ENCODE measurements at regions not wholly inside any gene's neighbourhood (a gene's known extent, or its start where the extent isn't known, plus 50 kb on each side); places are given as distances from the start of the nearest gene placed in this dataset.
"Not testable (repeated sequence)": the region's sequence is repeated elsewhere in the genome, so short reads cannot be mapped to it uniquely, and the experiment has no call there.

DNA sequence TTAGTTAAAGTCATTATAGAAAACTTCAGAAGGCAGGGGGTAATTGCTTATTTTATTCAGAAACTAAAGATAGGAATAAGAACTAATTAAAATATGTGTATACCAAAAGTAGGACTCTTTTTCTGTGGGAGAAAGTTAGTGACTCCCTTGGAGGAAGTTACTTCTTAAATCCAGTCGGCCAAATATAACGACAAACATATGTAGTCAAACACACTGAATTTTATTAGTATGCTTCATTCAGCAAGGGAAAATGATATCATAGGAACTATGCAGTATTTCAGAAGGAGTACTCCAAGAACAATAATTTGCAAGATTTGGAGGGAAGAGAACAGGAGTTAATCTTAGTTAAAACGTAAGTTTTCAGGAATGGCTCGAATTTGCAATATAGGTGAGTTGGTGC, 432.6 kb downstream of the CYLC2 start:
- DNase-seq = no peak

- no peak for DNase-seq
Observed at GRCh38 chr9:103430469-103430868, 435.3 kb downstream of the CYLC2 start.

DNA sequence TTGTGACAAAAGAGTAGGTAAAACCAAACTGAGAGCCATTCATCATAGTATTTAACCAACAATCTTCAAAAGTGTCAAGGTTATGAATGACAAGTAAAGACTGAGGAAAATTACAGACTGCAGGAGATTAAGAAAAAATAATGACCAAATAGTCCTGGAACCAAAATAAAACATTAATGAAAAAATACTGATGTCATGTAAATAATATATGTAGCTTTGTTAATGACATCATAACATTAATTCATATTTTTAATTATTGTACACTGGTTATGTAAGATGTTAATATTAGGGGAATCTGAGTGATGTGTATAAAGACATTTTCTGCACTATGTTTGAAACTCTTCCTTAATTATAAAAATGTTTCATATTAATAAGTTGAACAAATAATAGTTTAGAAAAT, 436.7 kb downstream of the CYLC2 start:
- DNase-seq = no peak

GRCh38 chr9:103444176-103444575, 449.0 kb downstream of the CYLC2 start:
- no peak for DNase-seq

DNA sequence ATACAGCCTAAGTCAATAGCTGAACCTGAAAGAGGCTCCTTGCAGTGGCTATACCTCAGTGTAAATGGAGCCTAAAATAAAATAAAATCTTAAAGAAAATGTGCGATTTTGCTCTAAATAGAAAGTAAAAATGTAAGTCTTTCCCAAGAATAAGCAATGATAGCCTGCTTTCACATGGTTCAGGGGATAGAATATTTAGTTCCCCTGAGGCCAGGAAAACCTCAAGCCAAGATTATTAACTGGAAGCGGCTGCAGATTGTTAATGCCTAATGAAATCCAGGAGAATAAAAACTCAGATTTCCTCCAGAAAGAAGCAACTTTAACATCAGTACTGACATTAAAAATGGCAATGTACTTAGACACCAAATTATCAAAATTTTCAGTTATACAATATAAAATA, 463.7 kb downstream of the CYLC2 start:
- no peak for DNase-seq

DNA sequence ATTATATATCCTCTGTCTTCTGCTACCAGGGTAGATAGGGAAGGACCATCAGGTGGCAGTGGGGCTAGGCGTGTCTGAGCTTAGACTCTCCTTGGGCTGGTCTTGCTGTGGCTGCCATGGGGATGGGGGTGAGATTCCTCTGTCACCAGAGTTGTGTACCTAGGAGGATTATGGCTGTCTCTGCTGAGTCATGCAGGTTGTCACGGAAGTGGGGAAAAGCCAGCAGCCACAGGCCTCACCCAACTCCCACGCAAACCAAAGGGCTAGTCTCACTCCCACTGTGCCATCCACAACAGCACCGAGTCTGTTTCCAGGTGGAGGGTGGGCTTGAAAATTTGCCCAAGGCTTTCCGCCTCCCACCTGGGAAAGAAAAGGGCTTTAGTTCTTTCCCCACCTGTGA, 476.1 kb downstream of the CYLC2 start:
- DNase-seq = no peak

DNA sequence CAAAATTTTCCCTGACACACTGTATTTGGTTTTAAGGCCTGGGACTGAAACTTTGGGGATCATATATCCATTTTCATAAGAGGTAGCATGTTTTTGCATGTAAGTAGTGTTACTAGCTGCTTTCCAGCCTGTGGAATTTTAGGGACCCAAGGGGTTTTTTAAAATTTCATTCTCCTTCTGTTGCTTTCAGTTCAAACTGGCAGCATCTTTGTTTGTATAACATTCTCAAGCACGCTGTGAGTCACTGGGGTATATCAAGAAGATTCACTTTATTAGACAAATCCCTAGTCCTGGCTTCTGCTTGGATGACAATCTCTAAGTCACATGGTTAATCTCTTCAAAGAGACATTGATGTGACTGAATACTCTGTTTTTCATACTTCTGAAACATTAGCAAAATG, 479.0 kb downstream of the CYLC2 start:
- no peak for DNase-seq

DNA sequence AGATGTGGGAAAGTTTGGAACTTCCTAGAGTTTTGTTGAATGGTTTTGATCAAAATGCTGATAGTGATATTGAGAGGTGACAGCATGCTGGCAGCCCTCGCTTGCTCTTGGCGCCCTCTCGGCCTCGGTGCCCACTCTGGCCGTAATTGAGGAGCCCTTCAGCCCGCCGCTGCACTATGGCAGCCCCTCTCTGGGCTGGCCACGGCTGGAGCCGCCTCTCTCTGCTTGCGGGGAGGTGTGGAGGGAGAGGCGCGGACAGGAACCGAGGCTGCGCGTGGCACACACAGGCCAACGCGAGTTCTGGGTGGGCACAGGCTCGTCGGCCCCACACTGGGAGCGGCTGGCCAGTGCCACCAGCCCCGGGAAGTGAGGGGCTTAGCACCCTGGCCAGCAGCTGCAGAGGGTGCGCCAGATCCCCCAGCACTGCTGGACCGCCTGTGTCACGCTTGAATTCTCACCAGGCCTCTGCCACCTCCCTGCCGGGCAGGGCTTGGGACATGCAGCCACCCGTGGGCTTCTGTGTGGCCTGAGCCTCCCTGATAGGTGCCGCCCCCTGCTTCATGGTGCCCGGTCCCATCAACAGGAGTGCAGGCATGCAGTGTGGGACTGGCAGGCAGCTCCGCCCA, 488.5 kb downstream of the CYLC2 start:
- DNase-seq = no peak

DNA sequence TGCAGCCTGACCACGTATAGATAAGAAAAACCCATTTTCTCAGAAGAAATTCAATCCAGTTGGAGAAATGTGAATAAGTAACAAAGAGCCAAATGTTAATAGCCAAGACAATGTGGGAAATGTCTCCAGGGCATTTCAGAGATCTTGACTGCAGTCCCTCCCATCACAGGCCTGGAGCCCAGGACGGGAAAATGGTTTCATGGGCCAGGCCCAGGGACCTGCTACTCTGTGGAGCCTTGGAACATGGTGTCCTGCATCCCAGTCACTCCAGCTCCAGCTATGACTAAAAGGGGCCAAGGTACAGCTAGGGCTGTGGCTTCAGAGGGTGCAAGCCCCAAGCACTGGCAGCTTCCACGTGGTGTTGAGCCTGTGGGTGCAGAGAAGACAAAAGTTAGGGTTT, 490.0 kb downstream of the CYLC2 start:
- no peak for DNase-seq

GRCh38 chr9:103514767-103515166, 519.6 kb downstream of the CYLC2 start:
- DNase-seq = no peak

GRCh38 chr9:103522409-103522808, 527.3 kb downstream of the CYLC2 start:
- no peak for DNase-seq

DNA sequence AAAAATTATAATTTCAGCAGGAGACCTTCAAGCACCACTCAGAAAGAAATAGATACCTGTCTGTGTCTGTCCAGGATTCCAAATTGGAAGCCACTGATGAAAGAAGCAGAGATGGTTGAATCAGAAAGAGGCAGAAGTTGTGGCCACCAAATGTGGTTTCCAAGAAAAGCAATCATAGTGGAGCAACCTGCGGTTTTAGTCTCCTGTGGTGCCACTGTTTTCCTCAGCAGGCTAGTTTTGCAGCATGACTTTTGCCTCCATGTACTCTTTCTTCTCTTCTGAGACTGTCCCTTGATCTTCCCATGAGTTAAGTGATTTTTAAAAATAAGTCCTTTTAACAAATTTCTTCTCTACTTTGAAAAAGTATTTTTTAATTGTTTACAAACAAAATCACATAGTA, 535.8 kb downstream of the CYLC2 start:
- DNase-seq = no peak

DNA sequence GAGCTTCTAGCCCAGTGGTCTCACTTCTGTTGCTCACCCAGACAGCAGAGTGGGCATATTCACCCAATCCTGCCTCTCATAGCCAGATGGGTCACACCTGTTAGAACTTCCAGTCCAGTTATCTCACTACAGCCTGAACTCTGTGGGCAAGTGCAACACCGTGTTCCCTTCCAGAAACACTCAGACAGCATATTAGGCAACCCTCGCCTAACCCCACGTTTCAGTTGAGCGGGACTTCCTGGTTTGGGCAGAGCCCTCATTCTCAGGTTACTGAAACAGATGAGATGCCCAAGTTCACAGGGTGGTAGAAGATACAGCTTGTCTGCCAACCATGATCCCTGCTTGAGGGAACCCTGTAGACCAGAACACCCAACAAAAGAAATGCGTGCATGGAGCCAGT, 538.2 kb downstream of the CYLC2 start:
- no peak for DNase-seq

DNA sequence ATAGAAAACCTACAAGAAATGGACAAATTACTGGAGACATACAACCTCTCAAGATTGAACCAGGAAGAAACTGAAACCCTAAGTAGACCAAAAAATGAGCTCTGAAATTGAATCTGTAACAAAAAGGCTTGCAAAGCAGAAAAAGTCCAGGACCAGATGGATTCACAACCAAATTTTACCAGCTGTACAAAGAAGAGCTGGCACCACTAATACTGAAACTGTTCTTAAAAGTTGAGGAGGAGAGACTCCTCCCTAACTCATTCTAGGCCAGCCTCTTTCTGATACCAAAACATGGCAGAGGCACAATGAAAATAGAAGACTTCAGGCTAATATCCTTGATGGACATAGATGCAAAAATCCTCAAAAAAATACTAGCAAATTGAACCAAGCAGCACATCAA, 542.3 kb downstream of the CYLC2 start:
- no peak for DNase-seq

DNA sequence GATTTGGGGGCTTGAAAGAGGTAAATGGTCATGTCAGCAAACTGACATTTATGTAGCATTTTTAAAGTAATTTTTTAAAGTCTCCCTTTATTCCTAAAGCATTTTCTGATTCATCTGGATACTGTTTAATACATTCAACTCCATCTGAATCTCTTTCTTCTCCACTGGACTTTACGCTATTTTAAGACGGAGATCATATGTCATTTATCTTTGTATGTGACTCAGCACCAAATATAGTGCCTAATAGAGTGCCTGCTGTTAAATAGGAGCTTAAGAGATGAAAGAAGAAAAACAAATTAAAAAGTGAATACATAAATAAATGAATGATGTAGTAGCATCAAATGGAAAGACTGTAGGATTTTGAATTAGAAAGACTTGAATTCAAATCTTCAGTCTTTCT, 548.8 kb upstream of the SMC2 start:
- no peak for DNase-seq

GRCh38 chr9:103552712-103553111, 541.4 kb upstream of the SMC2 start:
- DNase-seq = no peak

DNA sequence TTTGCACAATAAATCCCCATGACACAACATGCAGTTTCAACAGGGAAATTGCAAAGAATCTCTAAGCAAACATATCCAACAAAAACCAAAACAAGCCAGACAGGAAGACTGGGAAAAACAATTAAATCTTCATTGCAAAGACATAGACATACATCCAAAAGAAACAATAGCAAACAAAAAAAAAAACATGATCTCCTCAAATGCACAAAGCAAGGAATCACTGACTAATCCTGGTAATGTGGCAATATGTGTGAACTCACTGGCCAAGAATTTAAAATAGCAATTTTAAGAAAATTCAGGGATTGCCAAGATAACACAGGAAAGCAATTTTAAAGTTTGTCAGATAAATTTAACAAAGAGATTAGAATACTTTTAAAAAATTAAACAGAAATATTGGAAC, 520.1 kb upstream of the SMC2 start:
- DNase-seq = no peak

GRCh38 chr9:103586721-103587120, 507.4 kb upstream of the SMC2 start:
- DNase-seq = no peak

DNA sequence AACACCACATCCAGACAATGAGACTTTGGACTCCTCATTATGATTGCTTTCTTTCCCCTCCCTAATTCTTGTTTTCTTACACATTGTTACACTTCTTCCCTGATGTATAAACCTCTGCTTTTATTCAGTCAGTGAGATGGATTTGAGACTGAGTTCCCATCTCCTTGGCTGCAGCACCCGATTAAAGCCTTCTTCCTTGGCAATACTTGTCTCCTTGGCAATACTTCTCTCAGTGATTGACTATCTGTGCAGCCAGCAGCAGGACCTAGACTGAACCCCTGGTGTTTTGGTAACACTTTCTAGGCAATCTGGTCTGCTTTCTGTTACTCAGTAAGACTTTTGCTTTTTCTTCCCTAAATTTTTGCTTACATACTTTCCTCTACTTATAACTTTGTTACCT, 492.8 kb upstream of the SMC2 start:
- DNase-seq = no peak

DNA sequence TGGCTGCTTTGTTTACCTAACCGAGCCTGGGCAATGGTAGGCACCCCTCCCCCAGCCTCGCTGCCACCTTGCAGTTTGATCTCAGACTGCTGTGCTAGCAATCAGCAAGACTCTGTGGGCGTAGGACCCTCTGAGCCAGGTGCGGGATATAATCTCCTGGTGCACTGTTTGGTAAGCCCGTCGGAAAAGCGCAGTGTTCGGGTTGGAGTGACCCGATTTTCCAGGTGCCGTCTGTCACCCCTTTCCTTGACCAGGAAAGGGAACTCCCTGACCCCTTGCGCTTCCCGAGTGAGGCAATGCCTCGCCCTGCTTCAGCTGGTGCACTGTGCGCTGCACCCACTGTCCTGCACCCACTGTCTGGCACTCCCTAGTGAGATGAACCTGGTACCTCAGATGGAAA, 482.2 kb upstream of the SMC2 start:
- DNase-seq = not testable (repeated sequence)

- no peak for DNase-seq
Observed at GRCh38 chr9:103615994-103616393, 478.1 kb upstream of the SMC2 start.

DNA sequence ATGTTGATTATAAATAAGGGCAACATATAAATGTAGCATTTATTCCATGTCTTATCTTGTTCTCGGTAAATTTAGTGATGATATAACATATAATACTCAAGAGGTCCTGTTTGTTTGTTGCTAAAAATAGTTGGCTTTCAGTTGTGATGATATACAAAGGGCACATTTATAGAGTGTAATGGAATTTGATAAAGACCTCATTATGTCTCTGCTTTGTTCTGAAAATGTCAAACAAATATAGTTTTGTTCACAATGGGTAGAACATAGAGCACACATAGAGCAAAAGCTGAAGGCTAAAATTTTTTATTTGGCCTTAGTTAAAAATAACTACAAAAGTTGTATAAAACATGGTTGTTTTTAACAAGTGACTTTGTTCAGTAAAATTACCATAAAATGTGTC, 477.1 kb upstream of the SMC2 start:
- no peak for DNase-seq

DNA sequence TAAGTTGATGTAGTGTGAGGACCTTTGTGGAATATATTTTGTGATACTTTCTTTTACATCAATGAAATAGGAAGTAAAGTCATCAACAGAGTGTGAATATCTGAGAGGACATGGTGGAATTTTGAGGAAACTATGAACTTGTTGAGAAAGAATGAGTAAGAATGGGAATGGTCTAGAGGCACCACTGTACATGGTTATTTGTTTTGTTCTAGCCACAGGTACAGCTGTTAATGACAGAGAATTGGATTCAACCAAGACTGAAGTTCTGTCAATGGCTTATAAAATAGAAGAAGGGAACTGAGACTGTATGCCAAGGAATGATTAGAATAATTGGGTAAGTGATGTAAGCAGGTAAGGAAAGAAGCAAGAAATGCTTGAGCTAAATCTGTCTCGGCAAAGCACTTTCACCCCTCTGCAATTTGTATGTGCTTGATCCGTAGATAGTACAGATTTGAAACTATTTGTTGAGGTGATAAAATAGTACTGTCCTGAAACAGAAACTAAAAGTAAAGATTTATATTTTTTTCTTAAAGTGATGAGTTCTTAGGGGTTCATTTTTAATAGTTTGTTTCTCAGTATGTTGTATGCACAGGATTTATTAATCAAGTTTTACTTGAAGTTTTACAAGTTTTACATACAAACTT, 468.8 kb upstream of the SMC2 start:
- DNase-seq = no peak

GRCh38 chr9:103627731-103628130, 466.4 kb upstream of the SMC2 start:
- DNase-seq = no peak

- DNase-seq = no peak
Observed at GRCh38 chr9:103649086-103649485, 445.0 kb upstream of the SMC2 start.
